ENCODE measurements at regions not wholly inside any gene's neighbourhood (a gene's known extent, or its start where the extent isn't known, plus 50 kb on each side); places are given as distances from the start of the nearest gene placed in this dataset. TPM values are rescaled to one million over a fixed set of nuclear protein-coding genes. Genes with fewer than 3 reads are reported as not detected.

GRCh38 chr1:219669042-219669441 is 56.1 kb upstream of the ZC3H11B start:
- DNase-seq = no peak

- DNase-seq = no peak
These were observed 55.5 kb upstream of the ZC3H11B start for GRCh38 chr1:219668446-219668845.

GRCh38 chr1:219666242-219666641 is 53.3 kb upstream of the ZC3H11B start:
- DNase-seq = peak; percentile 2

- DNase-seq = no peak
These were observed 52.2 kb upstream of the ZC3H11B start for GRCh38 chr1:219665089-219665488.

GRCh38 chr1:219664310-219665029 is 51.6 kb upstream of the ZC3H11B start:
- no peak for DNase-seq

Small RNA genes in the stretch of these regions (small RNA-seq; reads per million reads assigned to genes)
- not detected for gene RNA5SP76
